GM12865 (cell line): ENCODE measurements at regions not wholly inside any gene's neighbourhood (a gene's known extent, or its start where the extent isn't known, plus 50 kb on each side); places are given as distances from the start of the nearest gene placed in this dataset.
"Not testable (repeated sequence)": the region's sequence is repeated elsewhere in the genome, so short reads cannot be mapped to it uniquely, and the experiment has no call there.

Experiments used
- DNase-seq: peaks from one replicate; pipeline ENCODE4 v3.0.0; 2010; ENCODE audit warnings: low read depth
- H3K4me3 ChIP-seq: 2 replicates; pipeline ENCODE4 v1.5.1; 2011; ENCODE audit warnings: mild to moderate bottlenecking, low read depth, low read length, control low read depth
- TF ChIP-seq, protein P1 (sequence below): IDR thresholded peaks from 2 replicates; pipeline ENCODE4 v1.5.1; 2011; ENCODE audit warnings: low read length, control low read depth, low read depth, inconsistent platforms; ENCODE audit not compliant: insufficient read depth; ENCODE audit errors: missing control alignments

DNA sequence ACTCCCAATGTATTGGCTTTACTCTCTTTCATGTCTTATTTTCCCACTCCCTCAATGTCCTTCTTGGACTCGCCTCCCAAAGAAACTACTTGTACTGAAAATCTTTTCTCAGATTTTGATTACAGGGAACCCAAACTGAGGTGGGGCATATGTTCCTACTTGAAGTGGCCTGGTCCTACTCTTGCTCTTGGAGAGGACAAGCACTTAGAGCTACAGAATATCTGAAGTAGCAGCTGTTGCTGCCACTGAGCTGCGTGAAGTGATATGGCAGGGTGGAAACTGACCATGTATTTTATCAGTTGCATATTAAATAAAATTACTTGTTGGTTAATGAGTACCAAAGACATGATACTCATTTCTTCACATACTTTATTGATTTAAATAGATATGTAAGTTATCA, 129.5 kb downstream of the TSEN15 start:
- TF ChIP-seq, protein P1, sequence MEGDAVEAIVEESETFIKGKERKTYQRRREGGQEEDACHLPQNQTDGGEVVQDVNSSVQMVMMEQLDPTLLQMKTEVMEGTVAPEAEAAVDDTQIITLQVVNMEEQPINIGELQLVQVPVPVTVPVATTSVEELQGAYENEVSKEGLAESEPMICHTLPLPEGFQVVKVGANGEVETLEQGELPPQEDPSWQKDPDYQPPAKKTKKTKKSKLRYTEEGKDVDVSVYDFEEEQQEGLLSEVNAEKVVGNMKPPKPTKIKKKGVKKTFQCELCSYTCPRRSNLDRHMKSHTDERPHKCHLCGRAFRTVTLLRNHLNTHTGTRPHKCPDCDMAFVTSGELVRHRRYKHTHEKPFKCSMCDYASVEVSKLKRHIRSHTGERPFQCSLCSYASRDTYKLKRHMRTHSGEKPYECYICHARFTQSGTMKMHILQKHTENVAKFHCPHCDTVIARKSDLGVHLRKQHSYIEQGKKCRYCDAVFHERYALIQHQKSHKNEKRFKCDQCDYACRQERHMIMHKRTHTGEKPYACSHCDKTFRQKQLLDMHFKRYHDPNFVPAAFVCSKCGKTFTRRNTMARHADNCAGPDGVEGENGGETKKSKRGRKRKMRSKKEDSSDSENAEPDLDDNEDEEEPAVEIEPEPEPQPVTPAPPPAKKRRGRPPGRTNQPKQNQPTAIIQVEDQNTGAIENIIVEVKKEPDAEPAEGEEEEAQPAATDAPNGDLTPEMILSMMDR = no peak
- no peak overlapping the region for H3K4me3 ChIP-seq
- DNase-seq = no peak

DNA sequence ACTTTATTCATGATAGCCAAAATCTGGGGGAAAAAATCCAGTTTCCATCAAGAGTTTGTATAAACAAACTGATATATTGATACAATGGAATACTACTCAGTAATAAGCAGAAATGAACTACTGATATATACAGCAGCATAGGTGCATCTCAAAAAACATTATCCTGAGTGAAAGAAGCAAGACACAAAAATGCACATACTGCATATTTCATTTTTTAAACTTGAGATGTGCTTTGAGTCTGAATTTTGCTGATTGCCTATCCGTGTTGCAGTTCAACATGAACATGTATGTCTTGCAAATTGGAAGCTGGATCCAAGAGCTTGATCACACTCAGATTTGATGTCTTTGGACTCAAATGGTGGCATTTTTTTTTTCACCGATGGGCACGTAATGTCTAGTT, 132.4 kb downstream of the TSEN15 start:
- TF ChIP-seq, protein P1 = no peak
- H3K4me3 ChIP-seq = no peak overlapping the region
- DNase-seq = no peak

DNA sequence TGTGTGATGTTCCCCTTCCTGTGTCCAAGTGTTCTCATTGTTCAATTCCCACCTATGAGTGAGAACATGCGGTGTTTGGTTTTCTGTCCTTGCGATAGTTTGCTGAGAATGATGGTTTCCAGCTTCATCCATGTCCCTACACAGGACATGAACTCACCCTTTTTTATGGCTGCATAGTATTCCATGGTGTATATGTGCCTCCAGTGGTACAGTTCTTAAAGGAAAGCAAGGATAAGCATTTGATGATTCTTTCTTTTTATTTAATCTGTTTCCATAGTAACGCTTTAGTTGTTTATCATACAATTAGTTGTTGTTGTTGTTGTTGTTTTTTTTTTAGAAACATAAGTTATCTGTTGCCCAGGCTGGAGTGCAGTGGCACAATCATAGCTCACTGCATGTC, 133.1 kb downstream of the TSEN15 start:
- H3K4me3 ChIP-seq, DNase-seq: not testable (repeated sequence)

DNA sequence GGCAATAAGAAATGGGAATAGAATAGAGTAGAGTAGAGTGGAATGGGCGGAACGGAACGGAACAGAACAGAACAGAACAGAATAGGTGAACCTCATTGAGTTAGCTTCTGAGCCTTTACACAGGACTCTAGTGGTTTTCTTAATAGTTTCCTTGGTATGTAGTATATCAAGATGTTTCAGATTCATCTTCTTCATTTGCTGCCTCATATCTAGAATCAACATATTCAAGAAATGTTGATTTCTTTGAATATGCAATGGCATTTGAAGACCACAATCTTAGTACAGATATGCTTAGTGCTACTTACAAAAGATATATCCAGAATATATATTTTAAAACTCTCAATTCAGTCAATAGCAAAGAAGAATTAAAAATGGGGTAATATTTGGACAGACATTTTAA, 133.8 kb downstream of the TSEN15 start:
- no peak overlapping the region for H3K4me3 ChIP-seq
- no peak for DNase-seq

DNA sequence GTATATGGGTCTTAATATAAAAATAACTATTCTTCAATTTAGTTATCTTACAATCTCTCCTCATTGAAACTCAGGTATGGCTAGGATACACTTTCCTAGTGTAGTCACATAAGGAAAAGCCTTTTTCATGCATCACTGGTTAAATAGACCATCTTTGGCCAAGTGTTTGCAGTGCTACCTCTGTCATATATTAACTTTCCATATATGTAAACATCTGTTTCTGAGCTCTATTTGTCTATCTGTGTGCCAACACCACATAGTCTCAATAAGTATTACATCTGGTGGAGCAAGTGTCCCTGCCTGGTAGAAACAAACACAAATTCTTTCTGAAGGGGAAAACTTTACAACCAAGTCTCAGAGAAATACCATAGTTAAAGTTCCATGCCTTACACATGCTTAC, 134.6 kb downstream of the TSEN15 start:
- H3K4me3 ChIP-seq = no peak overlapping the region
- TF ChIP-seq, protein P1 = no peak
- no peak for DNase-seq

More for the DNA sequence above, 133.8 kb downstream of the TSEN15 start:
- TF ChIP-seq, protein P1 = no peak

DNA sequence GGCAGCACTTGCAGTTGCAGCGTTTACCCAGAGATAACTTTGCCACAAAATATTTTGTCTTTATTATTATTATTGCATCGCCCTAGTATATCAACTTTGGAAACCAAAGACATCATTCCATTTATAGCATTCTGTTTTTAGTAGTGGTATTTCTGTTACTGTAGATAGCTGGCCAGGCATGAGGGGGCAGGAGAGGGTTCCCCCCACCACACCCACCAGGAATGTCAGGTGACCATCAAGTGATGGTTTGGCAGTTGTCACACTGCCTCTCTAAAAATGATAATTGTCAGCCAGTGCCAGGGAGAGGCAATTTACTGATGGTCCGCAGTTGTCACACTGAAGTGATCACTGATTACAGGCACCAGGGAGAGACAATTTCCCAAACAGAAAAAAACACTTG, 135.6 kb downstream of the TSEN15 start:
- no peak for DNase-seq
- H3K4me3 ChIP-seq = no peak overlapping the region

DNA sequence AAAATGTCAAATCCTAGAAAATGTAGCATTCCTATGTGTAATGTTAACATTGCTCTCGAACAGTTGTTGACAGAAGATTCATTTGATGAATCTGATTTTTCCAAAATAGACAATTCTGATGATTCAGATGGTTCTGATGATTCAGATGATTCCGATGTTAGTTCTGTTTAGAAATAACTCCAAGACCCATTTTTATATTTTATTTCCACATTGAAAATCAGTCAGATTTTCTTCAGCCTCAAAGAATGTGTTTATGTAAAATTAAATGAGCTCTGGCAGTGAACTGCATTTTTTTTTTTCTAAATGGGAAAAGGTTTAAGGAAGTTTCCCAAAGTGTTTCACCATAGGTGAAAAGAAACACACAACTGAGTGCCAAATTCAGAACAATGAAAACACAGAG, 136.5 kb downstream of the TSEN15 start:
- H3K4me3 ChIP-seq = no peak overlapping the region
- DNase-seq = no peak
- TF ChIP-seq, protein P1 = no peak

More for the DNA sequence above, 135.6 kb downstream of the TSEN15 start:
- TF ChIP-seq, protein P1 = no peak
